ENCODE measurements at regions not wholly inside any gene's neighbourhood (a gene's known extent, or its start where the extent isn't known, plus 50 kb on each side); places are given as distances from the start of the nearest gene placed in this dataset.
"Not testable (repeated sequence)": the region's sequence is repeated elsewhere in the genome, so short reads cannot be mapped to it uniquely, and the experiment has no call there.

DNA sequence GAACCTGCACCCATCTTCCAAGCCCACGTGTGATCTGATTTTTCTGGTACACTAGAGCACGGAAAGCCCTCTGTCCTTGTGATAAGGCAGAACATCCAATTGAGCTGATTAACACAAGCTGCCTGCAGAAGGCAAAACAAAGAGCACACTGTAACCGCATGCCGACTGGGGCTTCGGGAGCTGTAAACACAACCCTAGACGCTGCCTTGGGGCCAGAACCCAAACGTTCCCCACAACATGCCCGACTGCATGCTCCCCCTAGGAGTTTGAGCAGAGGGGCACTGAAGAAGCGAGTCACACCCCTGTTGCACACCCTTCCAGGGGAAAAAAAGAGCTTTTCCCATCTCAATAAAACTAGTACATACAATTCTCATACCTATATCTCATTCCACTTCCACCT, 470.7 kb downstream of the HTR1B start:
- H3K4me3 ChIP-seq (ENCODE audit: low read depth, low read length) = no peak overlapping the region
- no peak for TF ChIP-seq CTCF (IDR thresholded peaks at IDR 0.05; ENCODE audit: insufficient read depth, low read depth, low read length, missing control alignments)
- DNase-seq (ENCODE audit: low read depth) = no peak

DNA sequence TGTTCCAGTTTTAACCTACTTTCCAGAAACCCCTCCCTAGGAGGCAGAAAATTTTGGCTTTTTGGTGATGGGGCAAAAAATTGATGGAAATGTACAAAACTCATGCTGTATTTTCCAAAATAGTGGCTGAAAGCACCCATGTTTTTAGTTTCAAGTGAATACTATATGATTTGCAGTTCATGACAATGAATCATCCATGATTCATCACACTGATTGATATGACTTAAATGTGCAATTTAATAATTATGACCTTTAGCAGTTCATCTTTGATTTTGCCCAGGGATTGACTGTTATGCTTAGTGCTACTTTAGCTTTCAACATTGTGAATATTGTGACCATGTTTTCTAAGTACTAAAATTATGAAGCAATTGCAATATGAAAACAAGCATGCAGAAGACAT, 478.7 kb downstream of the HTR1B start:
- no peak overlapping the region for H3K4me3 ChIP-seq (ENCODE audit: low read depth, low read length)
- no peak for DNase-seq (ENCODE audit: low read depth)
- no peak for TF ChIP-seq CTCF (IDR thresholded peaks at IDR 0.05; ENCODE audit: insufficient read depth, low read depth, low read length, missing control alignments)

GRCh38 chr6:76982476-76983199, 480.7 kb downstream of the HTR1B start:
- TF ChIP-seq CTCF (IDR thresholded peaks at IDR 0.05; ENCODE audit: insufficient read depth, low read depth, low read length, missing control alignments) = no peak
- DNase-seq (ENCODE audit: low read depth) = no peak
- no peak overlapping the region for H3K4me3 ChIP-seq (ENCODE audit: low read depth, low read length)

DNA sequence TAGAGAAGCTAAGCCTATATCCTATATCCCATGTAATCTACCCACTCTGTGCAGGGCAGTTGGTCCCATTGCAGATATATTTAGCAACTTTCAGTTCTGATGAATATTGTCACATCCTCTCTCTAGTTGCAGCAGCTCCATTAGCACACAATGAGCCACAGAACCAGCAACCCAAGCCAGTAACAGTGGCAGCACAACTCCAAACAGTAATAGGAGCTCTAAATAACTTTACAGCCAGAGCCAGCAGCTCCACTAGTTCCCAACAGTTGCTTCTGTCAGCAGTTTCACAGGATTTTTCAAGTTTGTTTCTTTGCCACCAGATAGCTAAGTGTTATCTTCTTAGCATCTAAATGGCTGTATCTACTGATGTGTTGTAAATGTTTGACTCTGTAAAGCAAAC, 490.8 kb downstream of the HTR1B start:
- H3K4me3 ChIP-seq (ENCODE audit: low read depth, low read length) = no peak overlapping the region
- no peak for TF ChIP-seq CTCF (IDR thresholded peaks at IDR 0.05; ENCODE audit: insufficient read depth, low read depth, low read length, missing control alignments)
- DNase-seq (ENCODE audit: low read depth) = no peak

GRCh38 chr6:76959177-76959576, 504.1 kb downstream of the HTR1B start:
- H3K4me3 ChIP-seq (ENCODE audit: low read depth, low read length); DNase-seq (ENCODE audit: low read depth): not testable (repeated sequence)

GRCh38 chr6:76942203-76942966, 520.9 kb downstream of the HTR1B start:
- no peak for DNase-seq (ENCODE audit: low read depth)
- no peak for TF ChIP-seq CTCF (IDR thresholded peaks at IDR 0.05; ENCODE audit: insufficient read depth, low read depth, low read length, missing control alignments)
- H3K4me3 ChIP-seq (ENCODE audit: low read depth, low read length) = no peak overlapping the region

DNA sequence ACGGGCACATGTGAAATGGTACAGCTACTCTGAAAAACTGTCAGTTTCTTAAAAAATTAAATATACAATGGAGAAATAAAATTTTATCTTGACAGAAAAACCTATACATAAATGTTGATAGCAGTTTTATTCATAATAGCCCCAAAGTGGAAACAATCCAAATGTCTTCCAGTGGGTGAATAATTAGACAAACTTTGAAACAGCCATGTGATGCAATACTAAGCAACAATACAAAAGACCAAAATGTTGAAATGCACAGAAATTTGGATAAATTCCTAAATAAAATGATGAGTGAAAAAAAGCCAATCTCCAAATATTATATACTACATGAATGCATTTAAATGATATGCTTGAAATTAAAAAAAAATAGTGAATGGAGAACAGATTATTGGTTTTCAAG, 523.1 kb downstream of the HTR1B start:
- no peak for DNase-seq (ENCODE audit: low read depth)
- no peak for TF ChIP-seq CTCF (IDR thresholded peaks at IDR 0.05; ENCODE audit: insufficient read depth, low read depth, low read length, missing control alignments)
- H3K4me3 ChIP-seq (ENCODE audit: low read depth, low read length) = no peak overlapping the region
